ENCODE measurements at regions not wholly inside any gene's neighbourhood (a gene's known extent, or its start where the extent isn't known, plus 50 kb on each side); places are given as distances from the start of the nearest gene placed in this dataset.

- WGBS (ENCODE audit: insufficient coverage) = no CpG with 5 or more reads among the region's 1 CpG
- DNase-seq = no peak
Observed at GRCh38 chr1:88149686-88150085, 534.4 kb upstream of the PKN2 start.

GRCh38 chr1:88150330-88150729 lies 533.7 kb upstream of the PKN2 start:
- Mint-ChIP-seq H3K4me3 (no peak overlapping the region), H3K27me3 (ENCODE audit: low read depth in 3 of 3) (no peaks in the 10 kb centered on the region), H3K27ac (no peak overlapping the region), H3K4me1 (no peaks in the 10 kb centered on the region), H3K36me3 (no peaks in the 10 kb centered on the region), H3K9me3 (peaks cover 0 to 3% (median 0%) of the 10 kb centered on the region in 7 donors)
- no peaks in the 10 kb centered on the region for H3K9me3 ChIP-seq (replicated peaks in 1 of 2; ENCODE audit: control insufficient read depth in 1 of 2, insufficient read depth in 1 of 2, low read length in 2 of 2)
- no peaks in the 10 kb centered on the region for H3K36me3 ChIP-seq (replicated peaks in 1 of 2; ENCODE audit: control insufficient read depth in 1 of 2, insufficient read depth in 2 of 2, low read length in 2 of 2)
- H3K27me3 ChIP-seq (ENCODE audit: control insufficient read depth in 2 of 2, insufficient read depth in 2 of 2, low read length in 2 of 2) = no peaks in the 10 kb centered on the region
- H3K9ac ChIP-seq (ENCODE audit: insufficient read depth, low read length, poor library complexity, severe bottlenecking) = no peak overlapping the region
- DNase-seq = no peak
- WGBS (ENCODE audit: insufficient coverage) = no CpG with 5 or more reads among the region's 4 CpGs
- no peak overlapping the region for H3K4me2 ChIP-seq (replicated peaks; ENCODE audit: extremely low read depth, low read length, poor library complexity, severe bottlenecking)
- no peaks in the 10 kb centered on the region for H3K4me1 ChIP-seq (ENCODE audit: control insufficient read depth in 1 of 2, insufficient read depth in 2 of 2, low read length in 2 of 2)
- H3K27ac ChIP-seq (ENCODE audit: low read depth in 1 of 2, low read length in 2 of 2) = no peak overlapping the region
- H3K4me3 ChIP-seq (replicated peaks in 1 of 3; ENCODE audit: low read depth in 2 of 3, low read length in 3 of 3) = no peak overlapping the region
- H3K79me2 ChIP-seq (ENCODE audit: insufficient read depth, low read length) = no peaks in the 10 kb centered on the region
- intact Hi-C loops (cut with micrococcal nuclease) = no loop called here
- no peak for TF ChIP-seq CTCF (IDR thresholded peaks at IDR 0.05)
- no peaks in the 10 kb centered on the region for H4K20me1 ChIP-seq (ENCODE audit: insufficient read depth, low read length)
- no peak overlapping the region for H2AFZ ChIP-seq (ENCODE audit: insufficient read depth, low read depth, low read length, poor library complexity, severe bottlenecking)

More at GRCh38 chr1:88149686-88150085, 534.4 kb upstream of the PKN2 start:
- Histone ChIP-seq H2AFZ (ENCODE audit: insufficient read depth, low read depth, low read length, poor library complexity, severe bottlenecking) (no peak overlapping the region), H3K9ac (ENCODE audit: insufficient read depth, low read length, poor library complexity, severe bottlenecking) (no peak overlapping the region), H3K27me3 (ENCODE audit: control insufficient read depth in 2 of 2, insufficient read depth in 2 of 2, low read length in 2 of 2) (no peaks in the 10 kb centered on the region), H3K4me3 (replicated peaks in 1 of 3; ENCODE audit: low read depth in 2 of 3, low read length in 3 of 3) (no peak overlapping the region), H3K4me1 (ENCODE audit: control insufficient read depth in 1 of 2, insufficient read depth in 2 of 2, low read length in 2 of 2) (no peaks in the 10 kb centered on the region), H3K36me3 (replicated peaks in 1 of 2; ENCODE audit: control insufficient read depth in 1 of 2, insufficient read depth in 2 of 2, low read length in 2 of 2) (no peaks in the 10 kb centered on the region), H3K27ac (ENCODE audit: low read depth in 1 of 2, low read length in 2 of 2) (no peak overlapping the region), H3K79me2 (ENCODE audit: insufficient read depth, low read length) (no peaks in the 10 kb centered on the region), H3K9me3 (replicated peaks in 1 of 2; ENCODE audit: control insufficient read depth in 1 of 2, insufficient read depth in 1 of 2, low read length in 2 of 2) (no peaks in the 10 kb centered on the region), H4K20me1 (ENCODE audit: insufficient read depth, low read length) (no peaks in the 10 kb centered on the region), H3K4me2 (replicated peaks; ENCODE audit: extremely low read depth, low read length, poor library complexity, severe bottlenecking) (no peak overlapping the region)
- Mint-ChIP-seq H3K36me3 (no peaks in the 10 kb centered on the region), H3K27ac (no peak overlapping the region), H3K27me3 (ENCODE audit: low read depth in 3 of 3) (no peaks in the 10 kb centered on the region), H3K9me3 (peaks cover 0 to 3% (median 0%) of the 10 kb centered on the region in 7 donors), H3K4me3 (no peak overlapping the region), H3K4me1 (no peaks in the 10 kb centered on the region)
- intact Hi-C loops (cut with micrococcal nuclease) = no loop called here
- no peak for TF ChIP-seq CTCF (IDR thresholded peaks at IDR 0.05)

All from CD14-positive monocyte (primary cell).